ENCODE measurements at regions not wholly inside any gene's neighbourhood (a gene's known extent, or its start where the extent isn't known, plus 50 kb on each side); places are given as distances from the start of the nearest gene placed in this dataset.

DNA sequence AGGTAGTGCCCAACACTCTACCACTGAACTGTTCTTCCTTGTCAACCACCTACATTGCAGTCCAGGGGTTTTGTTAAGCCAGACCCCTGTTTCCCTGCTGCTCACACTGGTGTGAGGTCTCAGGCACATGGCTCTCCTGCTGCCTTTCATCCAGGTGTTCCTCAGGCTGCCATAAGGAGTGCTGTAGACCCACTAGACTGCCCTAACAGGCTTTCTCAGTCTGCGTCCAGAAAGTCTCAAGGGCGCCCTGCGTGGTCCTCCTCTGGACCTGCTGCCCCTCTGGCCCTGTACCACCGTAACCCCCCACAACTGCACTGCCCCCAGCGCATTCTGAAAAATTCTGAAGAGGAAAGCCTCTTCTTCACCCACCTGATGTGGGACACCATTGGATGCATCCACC lies 225.7 kb upstream of the ANKRD30A start:
- DNase-seq (ENCODE audit: insufficient read length, low spot score, missing footprints): no peak
- Histone ChIP-seq H3K27me3 (ENCODE audit: insufficient read depth, low read length) (no peaks in the 10 kb centered on the region), H3K36me3 (ENCODE audit: insufficient read depth, low read length) (no peaks in the 10 kb centered on the region), H3K27ac (ENCODE audit: low read depth, low read length) (no peak overlapping the region), H3K4me2 (ENCODE audit: insufficient read depth, low read length) (no peak overlapping the region), H3K79me2 (ENCODE audit: insufficient read depth, low read length) (no peaks in the 10 kb centered on the region), H2AFZ (ENCODE audit: low read length) (no peak overlapping the region), H4K20me1 (ENCODE audit: insufficient read depth, low read length) (no peaks in the 10 kb centered on the region), H3K4me3 (ENCODE audit: insufficient read depth, low read length) (no peak overlapping the region), H3K9me3 (ENCODE audit: low read depth, low read length) (no peaks in the 10 kb centered on the region), H3K4me1 (ENCODE audit: insufficient read depth, low read length) (no peaks in the 10 kb centered on the region)
- TF ChIP-seq CTCF (IDR thresholded peaks at IDR 0.05; ENCODE audit: extremely low read depth, low read depth, low read length): no peak

GRCh38 chr10:36888925-36889573 lies 236.3 kb upstream of the ANKRD30A start:
- no peak for DNase-seq (ENCODE audit: insufficient read length, low spot score, missing footprints)
- Histone ChIP-seq H2AFZ (ENCODE audit: low read length) (no peak overlapping the region), H3K36me3 (ENCODE audit: insufficient read depth, low read length) (no peaks in the 10 kb centered on the region), H3K27ac (ENCODE audit: low read depth, low read length) (no peak overlapping the region), H3K4me2 (ENCODE audit: insufficient read depth, low read length) (no peak overlapping the region), H3K27me3 (ENCODE audit: insufficient read depth, low read length) (no peaks in the 10 kb centered on the region), H3K4me1 (ENCODE audit: insufficient read depth, low read length) (no peaks in the 10 kb centered on the region), H3K79me2 (ENCODE audit: insufficient read depth, low read length) (no peaks in the 10 kb centered on the region), H3K9me3 (ENCODE audit: low read depth, low read length) (no peaks in the 10 kb centered on the region), H3K4me3 (ENCODE audit: insufficient read depth, low read length) (no peak overlapping the region), H4K20me1 (ENCODE audit: insufficient read depth, low read length) (no peaks in the 10 kb centered on the region)
- no peak for TF ChIP-seq CTCF (IDR thresholded peaks at IDR 0.05; ENCODE audit: extremely low read depth, low read depth, low read length)

DNA sequence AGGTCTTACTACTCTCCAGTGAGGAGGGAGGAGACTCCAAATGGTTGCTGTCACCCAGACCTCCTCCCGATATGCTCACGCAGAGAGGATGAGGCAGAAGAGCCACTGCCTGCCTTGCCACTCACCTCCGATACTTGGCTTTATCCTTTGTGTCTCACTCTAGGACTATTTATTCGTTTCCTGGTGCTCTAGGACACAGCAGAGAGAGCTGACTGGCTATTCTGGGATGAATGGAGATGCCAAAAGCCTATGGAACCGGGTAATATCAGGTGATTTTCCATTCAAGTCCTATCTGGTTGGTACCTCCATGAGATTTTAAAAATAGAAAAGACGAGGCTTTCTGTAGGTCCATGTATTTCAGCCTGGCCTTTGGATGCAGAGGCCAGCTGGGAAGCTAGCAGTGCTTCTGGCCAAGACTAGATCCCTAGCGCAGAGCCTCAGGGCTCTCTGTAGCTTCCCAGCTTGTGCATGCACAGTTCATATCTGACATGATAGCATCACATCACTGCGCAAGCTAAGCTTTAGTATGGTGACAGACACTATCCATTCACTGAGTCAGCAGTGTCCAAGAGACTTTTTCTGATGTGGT lies 239.0 kb upstream of the ANKRD30A start:
- Histone ChIP-seq H3K36me3 (ENCODE audit: insufficient read depth, low read length) (no peaks in the 10 kb centered on the region), H3K27ac (ENCODE audit: low read depth, low read length) (no peak overlapping the region), H4K20me1 (ENCODE audit: insufficient read depth, low read length) (no peaks in the 10 kb centered on the region), H3K4me3 (ENCODE audit: insufficient read depth, low read length) (no peak overlapping the region), H3K4me1 (ENCODE audit: insufficient read depth, low read length) (no peaks in the 10 kb centered on the region), H3K9me3 (ENCODE audit: low read depth, low read length) (no peaks in the 10 kb centered on the region), H2AFZ (ENCODE audit: low read length) (no peak overlapping the region), H3K4me2 (ENCODE audit: insufficient read depth, low read length) (no peak overlapping the region), H3K27me3 (ENCODE audit: insufficient read depth, low read length) (no peaks in the 10 kb centered on the region), H3K79me2 (ENCODE audit: insufficient read depth, low read length) (no peaks in the 10 kb centered on the region)
- no peak for TF ChIP-seq CTCF (IDR thresholded peaks at IDR 0.05; ENCODE audit: extremely low read depth, low read depth, low read length)
- DNase-seq (ENCODE audit: insufficient read length, low spot score, missing footprints): no peak

DNA sequence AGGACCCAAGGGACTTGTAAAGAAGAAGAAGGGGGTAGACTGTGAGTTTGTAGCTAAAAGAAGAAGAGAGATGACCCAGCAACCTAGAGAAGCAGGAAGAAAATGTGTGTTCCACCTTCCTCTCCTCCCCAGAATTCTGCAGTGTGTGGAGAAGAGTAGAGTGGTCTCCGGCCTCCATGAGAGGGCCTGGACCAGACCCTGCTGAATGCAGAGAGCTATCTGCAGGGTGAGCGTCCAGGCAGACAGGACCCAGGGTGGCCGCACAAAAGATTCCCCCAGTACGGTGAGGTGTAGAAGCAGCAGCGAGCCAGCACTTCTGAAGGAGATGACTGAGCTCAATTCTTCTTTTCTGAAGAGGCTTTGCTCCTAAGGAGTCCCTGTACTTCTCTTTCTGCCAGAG lies 239.7 kb upstream of the ANKRD30A start:
- Histone ChIP-seq H3K4me2 (ENCODE audit: insufficient read depth, low read length) (no peak overlapping the region), H3K9me3 (ENCODE audit: low read depth, low read length) (no peaks in the 10 kb centered on the region)
- TF ChIP-seq CTCF (IDR thresholded peaks at IDR 0.05; ENCODE audit: extremely low read depth, low read depth, low read length): no peak

More for the DNA sequence above, 239.7 kb upstream of the ANKRD30A start:
- no peak for DNase-seq (ENCODE audit: insufficient read length, low spot score, missing footprints)
- no peak overlapping the region for H3K27ac ChIP-seq (ENCODE audit: low read depth, low read length)
- H4K20me1 ChIP-seq (ENCODE audit: insufficient read depth, low read length): no peaks in the 10 kb centered on the region
- H3K4me1 ChIP-seq (ENCODE audit: insufficient read depth, low read length): no peaks in the 10 kb centered on the region
- H3K27me3 ChIP-seq (ENCODE audit: insufficient read depth, low read length): no peaks in the 10 kb centered on the region
- no peak overlapping the region for H3K4me3 ChIP-seq (ENCODE audit: insufficient read depth, low read length)
- no peak overlapping the region for H2AFZ ChIP-seq (ENCODE audit: low read length)
- no peaks in the 10 kb centered on the region for H3K79me2 ChIP-seq (ENCODE audit: insufficient read depth, low read length)
- H3K36me3 ChIP-seq (ENCODE audit: insufficient read depth, low read length): no peaks in the 10 kb centered on the region

All from osteoblast (primary cell).